ENCODE measurements at regions not wholly inside any gene's neighbourhood (a gene's known extent, or its start where the extent isn't known, plus 50 kb on each side); places are given as distances from the start of the nearest gene placed in this dataset.
"Not testable (repeated sequence)": the region's sequence is repeated elsewhere in the genome, so short reads cannot be mapped to it uniquely, and the experiment has no call there.

DNA sequence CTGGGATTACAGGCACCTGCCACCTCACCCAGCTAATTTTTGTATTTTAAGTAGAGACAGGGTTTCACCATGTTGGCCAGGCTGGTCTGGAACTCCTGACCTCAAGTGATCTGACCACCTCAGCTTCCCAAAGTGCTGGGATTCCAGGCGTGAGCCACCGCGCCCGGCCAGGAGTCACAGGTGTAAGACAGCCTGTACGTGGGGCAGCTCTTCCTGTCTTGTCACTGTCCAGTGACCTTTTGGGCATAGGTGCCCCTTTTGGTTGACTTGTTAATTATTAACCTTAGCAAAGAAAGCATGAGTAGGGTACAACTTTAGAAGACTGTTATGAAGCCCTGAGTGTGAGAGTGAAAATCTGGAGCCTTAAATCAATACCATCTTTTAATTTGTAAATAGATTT is 703.7 kb upstream of the SOX11 start:
- not testable (repeated sequence) for DNase-seq (ENCODE audit: low read depth in 2 of 2)

- no peak for DNase-seq (ENCODE audit: low read depth in 2 of 2)
These were observed 700.0 kb upstream of the SOX11 start for GRCh38 chr2:4992226-4992625.

- no peak for DNase-seq (ENCODE audit: low read depth in 2 of 2)
These were observed 696.7 kb upstream of the SOX11 start for GRCh38 chr2:4995466-4995865.

- no peak for DNase-seq (ENCODE audit: low read depth in 2 of 2)
These were observed 684.6 kb upstream of the SOX11 start for GRCh38 chr2:5007596-5007995.

DNA sequence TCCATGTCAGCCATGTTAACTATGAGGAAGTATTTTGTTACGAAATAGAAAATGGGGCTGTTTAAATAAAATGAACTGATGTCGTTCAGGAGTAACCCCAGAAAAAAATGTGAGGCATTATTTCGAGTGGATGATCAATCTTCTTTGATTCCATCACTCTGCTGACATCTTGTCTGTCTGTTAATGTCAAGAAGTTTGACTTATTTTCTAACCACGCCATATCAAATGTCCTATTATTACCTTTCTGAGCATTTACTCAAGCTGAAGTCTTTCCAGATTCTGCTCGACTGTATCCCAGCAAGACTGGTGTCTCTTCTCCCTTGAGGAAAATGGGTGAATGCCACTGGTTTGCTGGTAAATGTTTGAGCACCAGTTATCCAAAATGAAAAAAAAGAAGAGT is 672.9 kb upstream of the SOX11 start:
- no peak for DNase-seq (ENCODE audit: low read depth in 2 of 2)

DNA sequence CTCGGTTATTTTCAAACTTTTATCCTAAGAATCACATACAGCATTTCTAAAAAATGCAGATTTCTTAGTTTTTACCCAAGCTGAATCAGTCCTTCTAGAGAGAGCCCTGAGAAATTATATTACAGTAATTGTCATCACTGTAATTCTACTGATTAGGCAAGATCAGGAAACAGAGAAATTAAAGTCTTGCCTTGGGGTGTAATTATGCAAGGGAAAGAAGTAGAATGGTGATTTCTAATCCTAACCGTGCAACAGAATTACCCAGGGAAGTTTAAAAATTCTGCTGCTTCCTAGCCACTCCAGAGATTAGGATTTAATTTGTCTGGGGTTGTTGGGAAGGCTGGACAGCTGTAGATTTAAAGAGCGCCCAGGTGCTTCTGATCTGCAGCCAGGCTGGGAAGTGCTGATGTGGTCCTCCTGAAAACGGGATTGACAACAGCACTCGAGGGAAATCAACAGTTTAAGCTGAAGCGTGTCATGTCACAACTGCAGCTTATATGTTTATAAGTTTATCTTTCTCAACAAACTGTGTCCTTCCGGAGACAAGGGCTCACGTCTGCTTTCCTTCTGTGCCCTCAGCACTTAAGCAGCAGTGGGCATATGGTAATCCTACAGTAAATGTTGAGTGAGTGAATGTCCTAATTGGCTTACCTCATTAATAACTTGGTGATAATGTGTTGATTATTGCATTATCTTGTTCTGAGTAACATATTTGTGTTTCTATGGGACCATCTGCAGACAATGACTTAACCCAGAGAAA is 671.9 kb upstream of the SOX11 start:
- DNase-seq (ENCODE audit: low read depth in 2 of 2): no peak

DNA sequence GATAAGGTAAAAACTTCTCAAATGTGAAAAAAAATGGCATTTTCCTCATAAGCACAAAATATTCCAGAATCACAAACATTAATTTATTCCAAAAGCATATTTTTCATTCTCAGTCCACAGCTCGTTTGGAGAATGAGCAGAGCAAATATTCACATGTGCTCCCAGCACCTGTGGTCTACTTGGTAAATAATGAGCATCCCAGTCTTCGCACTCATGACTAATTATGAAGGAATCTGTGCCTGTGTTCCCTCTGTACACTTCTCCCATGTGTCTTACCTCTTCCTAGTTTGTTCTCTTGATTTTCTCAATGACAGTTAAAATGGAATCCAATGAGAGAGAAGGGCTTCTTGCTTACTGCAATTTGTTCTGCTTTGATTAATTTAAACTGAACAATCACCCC is 671.0 kb upstream of the SOX11 start:
- DNase-seq (ENCODE audit: low read depth in 2 of 2): no peak

DNA sequence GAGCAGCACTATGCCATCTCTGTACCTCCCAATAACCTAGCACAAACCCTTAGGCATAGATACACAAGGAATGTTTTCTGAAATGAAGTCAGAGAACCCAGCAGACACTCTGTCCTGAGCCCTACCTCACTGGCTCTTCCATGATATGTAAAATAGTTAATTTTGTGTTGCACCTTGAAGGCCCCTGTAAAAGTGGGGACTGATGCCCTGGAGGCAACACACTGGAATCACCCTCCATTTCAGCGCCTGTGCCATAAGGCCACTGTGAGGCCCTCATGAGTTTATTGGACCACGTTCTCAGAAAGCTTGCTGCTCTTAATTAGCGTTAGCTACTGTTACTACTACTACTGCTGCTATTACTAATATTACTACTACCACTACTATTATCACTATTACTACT is 670.1 kb upstream of the SOX11 start:
- no peak for DNase-seq (ENCODE audit: low read depth in 2 of 2)

GRCh38 chr2:5022708-5023635 is 669.2 kb upstream of the SOX11 start:
- not testable (repeated sequence) for DNase-seq (ENCODE audit: low read depth in 2 of 2)

- DNase-seq (ENCODE audit: low read depth in 2 of 2): no peak
These were observed 665.5 kb upstream of the SOX11 start for GRCh38 chr2:5026571-5027234.

- no peak for DNase-seq (ENCODE audit: low read depth in 2 of 2)
These were observed 657.1 kb upstream of the SOX11 start for GRCh38 chr2:5035057-5035488.

GRCh38 chr2:5036256-5036655 is 655.9 kb upstream of the SOX11 start:
- no peak for DNase-seq (ENCODE audit: low read depth in 2 of 2)

- no peak for DNase-seq (ENCODE audit: low read depth in 2 of 2)
These were observed 652.8 kb upstream of the SOX11 start for GRCh38 chr2:5039241-5039975.

DNA sequence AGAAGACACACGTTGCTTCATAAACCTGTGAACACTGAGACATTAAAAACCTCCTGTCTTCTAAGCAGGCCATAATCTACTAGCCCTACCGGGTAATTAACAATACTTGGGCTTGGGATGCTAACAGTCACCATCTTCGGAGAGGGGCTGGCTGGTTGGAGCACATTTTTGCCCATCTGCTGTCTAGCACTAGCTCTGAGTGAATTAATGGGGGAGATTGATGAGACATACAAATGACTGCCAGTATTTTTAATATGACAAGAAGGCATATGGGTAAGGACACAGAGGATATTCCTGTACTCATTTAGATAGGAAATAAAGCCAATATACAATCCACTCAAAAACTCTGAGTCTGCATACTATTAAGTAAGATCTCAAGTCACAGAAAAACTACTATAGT is 651.6 kb upstream of the SOX11 start:
- DNase-seq (ENCODE audit: low read depth in 2 of 2): no peak

GRCh38 chr2:5041501-5041900 is 650.7 kb upstream of the SOX11 start:
- no peak for DNase-seq (ENCODE audit: low read depth in 2 of 2)

- no peak for DNase-seq (ENCODE audit: low read depth in 2 of 2)
These were observed 649.3 kb upstream of the SOX11 start for GRCh38 chr2:5042666-5043440.

- no peak for DNase-seq (ENCODE audit: low read depth in 2 of 2)
These were observed 640.9 kb upstream of the SOX11 start for GRCh38 chr2:5051300-5051699.

DNA sequence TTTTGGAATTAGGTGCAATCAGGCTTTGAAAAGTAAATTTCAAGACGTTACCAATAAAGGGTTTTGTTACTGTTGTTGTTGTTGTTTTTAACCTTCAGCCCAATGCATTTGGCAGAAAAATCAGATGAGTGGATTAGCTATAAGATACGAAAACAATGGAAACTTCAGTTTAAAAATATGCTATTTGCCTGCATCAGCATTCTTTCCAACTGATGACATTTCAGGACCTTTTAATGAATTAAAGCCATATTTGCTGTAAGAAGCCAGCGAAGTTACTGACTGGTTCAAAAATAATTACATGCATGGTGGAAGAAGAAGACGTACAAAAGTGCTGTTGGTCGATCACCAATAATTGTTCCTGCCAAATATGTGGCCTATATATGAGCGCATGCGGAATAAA is 639.3 kb upstream of the SOX11 start:
- DNase-seq (ENCODE audit: low read depth in 2 of 2): no peak

DNA sequence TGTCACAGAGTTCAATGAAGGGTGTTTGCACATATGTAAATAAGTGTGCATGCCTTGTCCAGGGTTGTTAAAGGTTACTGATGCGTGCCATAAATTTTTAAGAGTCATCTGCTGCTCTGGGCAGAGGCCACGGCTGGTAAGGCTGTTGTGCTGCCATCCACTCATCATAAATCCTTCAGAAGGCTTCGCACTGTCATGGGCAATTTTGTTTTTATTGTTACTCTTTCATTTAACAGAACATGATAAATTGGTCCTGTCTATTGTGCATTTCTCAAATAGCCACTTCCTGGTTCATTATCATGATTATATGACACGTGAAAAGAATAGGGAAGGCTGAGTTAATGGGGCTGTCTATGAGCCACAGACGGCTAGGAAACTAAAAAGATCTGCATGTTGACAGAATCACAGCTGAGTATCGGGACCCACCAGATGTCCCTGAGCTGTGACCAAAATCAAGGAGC is 634.3 kb upstream of the SOX11 start:
- DNase-seq (ENCODE audit: low read depth in 2 of 2): no peak

DNA sequence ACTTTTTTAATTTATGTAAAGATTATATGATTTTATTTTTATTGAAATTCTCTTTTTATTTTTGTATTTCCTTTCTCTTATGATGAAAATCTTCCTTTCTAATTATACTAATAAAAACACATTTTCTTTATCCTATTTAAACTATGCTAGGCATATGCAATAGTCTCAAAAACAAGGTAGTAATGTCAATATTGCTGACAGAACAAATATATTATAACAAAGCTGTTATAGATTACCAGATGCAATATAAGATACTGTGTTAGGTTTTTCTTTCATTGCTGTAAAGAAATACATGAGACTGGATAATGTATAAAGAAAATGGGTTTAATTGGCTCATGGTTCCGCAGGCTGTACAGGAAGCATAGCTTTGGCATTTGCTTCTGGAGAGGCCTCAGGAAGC is 631.2 kb upstream of the SOX11 start:
- no peak for DNase-seq (ENCODE audit: low read depth in 2 of 2)

DNA sequence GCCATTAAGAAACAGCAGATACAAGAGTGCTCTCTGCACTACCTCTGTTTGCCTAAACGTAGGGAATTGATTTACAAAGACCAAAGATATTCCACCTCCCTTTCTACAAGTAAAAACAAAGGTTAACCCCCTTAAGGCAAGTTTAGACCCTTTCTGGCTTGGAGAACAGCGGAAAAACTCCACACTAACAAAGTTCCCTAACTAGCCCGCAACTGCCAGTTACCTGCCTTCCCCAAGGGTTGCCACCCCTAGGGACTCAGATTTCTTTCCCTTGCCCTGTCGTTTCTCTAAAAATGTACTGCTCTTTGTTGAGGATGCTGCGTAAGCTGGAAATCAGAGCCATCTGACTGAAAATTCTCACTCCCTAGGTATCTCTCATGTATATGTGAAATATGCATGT is 627.5 kb upstream of the SOX11 start:
- no peak for DNase-seq (ENCODE audit: low read depth in 2 of 2)

All from activated CD4-positive, alpha-beta T cell treated with anti-CD3 and anti-CD28 coated beads for 24 hours (primary cell).